ENCODE measurements at regions not wholly inside any gene's neighbourhood (a gene's known extent, or its start where the extent isn't known, plus 50 kb on each side); places are given as distances from the start of the nearest gene placed in this dataset.
"Not testable (repeated sequence)": the region's sequence is repeated elsewhere in the genome, so short reads cannot be mapped to it uniquely, and the experiment has no call there.

GRCh38 chr10:64765498-64765897, 1244.3 kb downstream of the REEP3 start:
- Histone ChIP-seq H3K27ac (no peak overlapping the region), H3K27me3 (no peaks in the 10 kb centered on the region), H3K4me3 (ENCODE audit: low read depth in 1 of 2, low read length in 1 of 2) (no peak overlapping the region), H3K9me3 (no peaks in the 10 kb centered on the region), H3K36me3 (no peaks in the 10 kb centered on the region), H3K4me1 (ENCODE audit: control insufficient read depth in 1 of 2, insufficient read depth in 1 of 2, low read depth in 1 of 2, low read length in 1 of 2) (no peaks in the 10 kb centered on the region)
- TF ChIP-seq CTCF (IDR thresholded peaks at IDR 0.05), result no peak

DNA sequence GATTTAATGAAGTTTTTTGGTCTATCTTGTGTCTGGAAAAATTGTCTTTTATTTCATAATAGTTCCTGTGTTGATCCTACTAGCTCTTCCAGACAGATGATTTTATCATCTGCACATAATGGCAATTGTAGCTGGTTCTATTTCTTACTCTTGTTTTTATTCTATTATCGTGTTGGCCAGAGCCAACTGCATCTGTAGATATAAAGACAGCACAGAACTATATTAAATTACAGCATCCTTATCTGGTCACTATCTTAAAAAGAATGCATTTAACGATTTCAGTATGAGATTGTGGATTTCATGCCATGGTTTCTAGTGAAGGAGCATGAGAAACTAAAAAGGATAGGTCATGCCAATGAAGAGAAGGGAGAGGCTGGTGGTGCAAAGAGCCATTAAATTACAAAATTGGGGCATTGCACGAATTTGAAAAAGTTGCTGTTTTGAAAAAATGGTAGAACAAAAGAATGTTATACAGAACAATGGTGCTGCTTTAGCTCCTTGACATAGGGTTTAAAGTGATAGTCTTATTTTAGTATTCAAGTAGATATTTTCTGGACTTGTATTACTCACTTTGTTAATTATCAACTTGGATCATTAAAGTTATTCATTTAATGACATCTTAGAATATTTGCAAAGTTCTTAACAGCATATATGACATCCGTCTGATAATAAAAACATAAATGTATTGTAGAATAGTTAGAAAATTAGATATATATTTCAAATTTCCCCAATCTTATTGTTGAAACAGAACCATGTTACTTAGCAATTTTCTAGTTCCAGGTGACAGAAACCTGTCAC, 1250.3 kb downstream of the REEP3 start:
- no peaks in the 10 kb centered on the region for H3K36me3 ChIP-seq
- no peaks in the 10 kb centered on the region for H3K9me3 ChIP-seq
- H3K27ac ChIP-seq, result no peak overlapping the region
- no peak for TF ChIP-seq CTCF (IDR thresholded peaks at IDR 0.05)
- no peak overlapping the region for H3K4me3 ChIP-seq (ENCODE audit: low read depth in 1 of 2, low read length in 1 of 2)
- no peaks in the 10 kb centered on the region for H3K4me1 ChIP-seq (ENCODE audit: control insufficient read depth in 1 of 2, insufficient read depth in 1 of 2, low read depth in 1 of 2, low read length in 1 of 2)
- H3K27me3 ChIP-seq, result no peaks in the 10 kb centered on the region

DNA sequence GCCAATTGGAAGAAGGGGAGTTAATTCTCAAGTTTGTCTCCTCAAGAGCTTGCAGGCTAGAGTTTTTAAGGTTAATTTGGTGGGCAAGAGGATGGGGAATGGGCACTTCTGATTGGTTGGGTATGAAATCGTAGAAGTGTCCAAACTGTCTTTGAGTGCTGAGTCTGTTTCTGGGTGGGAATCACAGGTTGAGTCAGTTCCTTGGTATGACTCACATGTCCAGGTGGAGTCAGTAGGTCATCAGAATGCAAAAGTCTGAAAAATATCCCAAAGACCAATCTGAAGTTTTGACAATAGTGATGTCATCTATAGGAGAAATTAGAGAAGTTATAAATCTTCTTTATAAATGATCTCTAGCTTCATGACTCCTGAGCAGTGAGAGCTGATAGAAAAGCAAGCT, 1252.2 kb downstream of the REEP3 start:
- no peak overlapping the region for H3K27ac ChIP-seq
- no peak overlapping the region for H3K4me3 ChIP-seq (ENCODE audit: low read depth in 1 of 2, low read length in 1 of 2)
- TF ChIP-seq CTCF (IDR thresholded peaks at IDR 0.05), result no peak
- no peaks in the 10 kb centered on the region for H3K9me3 ChIP-seq
- H3K36me3 ChIP-seq, result no peaks in the 10 kb centered on the region
- H3K27me3 ChIP-seq, result no peaks in the 10 kb centered on the region
- H3K4me1 ChIP-seq (ENCODE audit: control insufficient read depth in 1 of 2, insufficient read depth in 1 of 2, low read depth in 1 of 2, low read length in 1 of 2), result no peaks in the 10 kb centered on the region

- H3K9me3 ChIP-seq; H3K36me3 ChIP-seq; H3K27ac ChIP-seq; H3K27me3 ChIP-seq; H3K4me3 ChIP-seq (ENCODE audit: low read depth in 1 of 2, low read length in 1 of 2); H3K4me1 ChIP-seq (ENCODE audit: control insufficient read depth in 1 of 2, insufficient read depth in 1 of 2, low read depth in 1 of 2, low read length in 1 of 2): not testable (repeated sequence)
Measured at GRCh38 chr10:64784451-64784850, 1263.2 kb downstream of the REEP3 start.

DNA sequence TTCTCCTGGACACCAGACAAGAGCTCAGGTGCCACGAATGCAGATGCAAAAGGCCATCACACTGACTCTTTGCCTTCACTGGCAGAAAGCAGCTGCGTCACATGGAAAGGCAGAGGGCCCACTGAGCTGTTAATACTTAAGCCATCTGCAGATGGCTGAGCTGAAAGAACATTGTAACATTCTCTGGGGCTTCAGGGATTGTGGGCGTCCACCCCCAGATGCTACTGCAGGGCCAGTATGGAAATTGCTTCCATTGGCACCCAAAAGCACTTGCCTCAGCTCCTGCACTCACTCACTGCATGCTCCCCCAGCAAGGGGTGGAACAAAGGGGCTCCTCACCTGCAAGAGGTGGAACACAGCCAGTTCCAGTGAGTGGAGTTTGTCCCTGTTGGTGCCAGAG, 1264.6 kb downstream of the REEP3 start:
- H3K27ac ChIP-seq, result no peak overlapping the region
- no peaks in the 10 kb centered on the region for H3K4me1 ChIP-seq (ENCODE audit: control insufficient read depth in 1 of 2, insufficient read depth in 1 of 2, low read depth in 1 of 2, low read length in 1 of 2)
- no peaks in the 10 kb centered on the region for H3K36me3 ChIP-seq
- H3K4me3 ChIP-seq (ENCODE audit: low read depth in 1 of 2, low read length in 1 of 2), result no peak overlapping the region
- no peak for TF ChIP-seq CTCF (IDR thresholded peaks at IDR 0.05)
- H3K27me3 ChIP-seq, result no peaks in the 10 kb centered on the region
- no peaks in the 10 kb centered on the region for H3K9me3 ChIP-seq

GRCh38 chr10:64786989-64787388, 1265.8 kb downstream of the REEP3 start:
- Histone ChIP-seq H3K27me3 (no peaks in the 10 kb centered on the region), H3K4me1 (ENCODE audit: control insufficient read depth in 1 of 2, insufficient read depth in 1 of 2, low read depth in 1 of 2, low read length in 1 of 2) (no peaks in the 10 kb centered on the region), H3K9me3 (no peaks in the 10 kb centered on the region), H3K27ac (no peak overlapping the region), H3K36me3 (no peaks in the 10 kb centered on the region), H3K4me3 (ENCODE audit: low read depth in 1 of 2, low read length in 1 of 2) (no peak overlapping the region)
- no peak for TF ChIP-seq CTCF (IDR thresholded peaks at IDR 0.05)
